GM20000 (cell line): ENCODE measurements at regions not wholly inside any gene's neighbourhood (a gene's known extent, or its start where the extent isn't known, plus 50 kb on each side); places are given as distances from the start of the nearest gene placed in this dataset.

ENCODE experiments used
- DNase-seq: peaks from one replicate; pipeline ENCODE4 v3.0.0; 2012; ENCODE audit warnings: low spot score
- CTCF ChIP-seq: IDR thresholded peaks from 2 replicates; pipeline ENCODE4 v1.5.1; 2012; ENCODE audit warnings: mild to moderate bottlenecking, control low read depth; ENCODE audit errors: extremely low read depth, missing control alignments

- DNase-seq, result no peak
- TF ChIP-seq CTCF, result no peak
Observed at GRCh38 chr3:18112674-18113375, 312.3 kb downstream of the SATB1 start.

DNA sequence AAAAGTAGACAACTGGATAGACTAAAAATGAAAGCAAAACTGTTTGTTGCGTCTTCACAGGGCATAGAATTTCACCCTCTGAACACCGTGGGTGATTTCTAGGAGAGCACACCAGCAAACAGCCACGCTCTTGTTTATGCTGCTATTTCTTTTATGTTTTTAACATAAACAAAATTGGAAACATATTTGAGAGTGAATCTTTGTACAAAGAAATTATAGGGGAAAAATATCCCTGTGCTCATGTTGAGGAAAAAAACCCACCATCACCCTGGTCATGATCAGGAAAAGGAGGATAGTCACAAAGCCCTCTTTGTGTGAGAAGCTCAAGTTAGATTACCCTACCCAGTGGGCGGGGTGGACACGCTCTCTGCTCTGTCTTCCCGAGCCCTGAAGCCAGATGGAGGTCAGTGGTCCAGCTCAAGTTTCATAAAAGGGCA is 313.3 kb downstream of the SATB1 start:
- no peak for TF ChIP-seq CTCF
- DNase-seq, result peak; percentile 22

DNA sequence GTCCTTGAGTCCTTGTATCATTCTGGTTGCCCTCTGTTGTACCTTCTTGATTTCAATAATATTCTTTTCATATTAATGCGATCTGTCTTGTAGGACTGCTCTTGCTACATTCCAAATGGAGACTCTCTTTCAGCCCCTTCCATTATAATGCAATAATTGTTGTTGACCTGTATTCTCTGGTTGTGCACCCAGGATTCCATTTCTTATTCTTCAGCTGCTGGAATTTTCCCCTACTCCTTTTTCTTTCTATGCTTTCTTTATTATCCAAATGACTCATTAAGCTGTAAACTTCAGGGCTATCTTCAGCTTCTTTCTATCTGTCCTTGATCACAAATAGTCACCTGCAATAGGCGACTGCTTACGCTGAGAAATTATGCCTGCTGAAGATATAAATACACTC is 321.5 kb downstream of the SATB1 start:
- no peak for TF ChIP-seq CTCF

GRCh38 chr3:18100121-18100520 is 325.0 kb downstream of the SATB1 start:
- TF ChIP-seq CTCF, result no peak

More for the DNA sequence above, 321.5 kb downstream of the SATB1 start:
- no peak for DNase-seq

GRCh38 chr3:18099611-18100010 is 325.5 kb downstream of the SATB1 start:
- no peak for DNase-seq
- TF ChIP-seq CTCF, result no peak

More at GRCh38 chr3:18100121-18100520, 325.0 kb downstream of the SATB1 start:
- DNase-seq, result no peak

GRCh38 chr3:18098960-18099587 is 326.1 kb downstream of the SATB1 start:
- no peak for DNase-seq
- TF ChIP-seq CTCF, result no peak

- no peak for TF ChIP-seq CTCF
- no peak for DNase-seq
Observed at GRCh38 chr3:18097989-18098388, 327.1 kb downstream of the SATB1 start.
